ENCODE measurements at regions not wholly inside any gene's neighbourhood (a gene's known extent, or its start where the extent isn't known, plus 50 kb on each side); places are given as distances from the start of the nearest gene placed in this dataset.

DNA sequence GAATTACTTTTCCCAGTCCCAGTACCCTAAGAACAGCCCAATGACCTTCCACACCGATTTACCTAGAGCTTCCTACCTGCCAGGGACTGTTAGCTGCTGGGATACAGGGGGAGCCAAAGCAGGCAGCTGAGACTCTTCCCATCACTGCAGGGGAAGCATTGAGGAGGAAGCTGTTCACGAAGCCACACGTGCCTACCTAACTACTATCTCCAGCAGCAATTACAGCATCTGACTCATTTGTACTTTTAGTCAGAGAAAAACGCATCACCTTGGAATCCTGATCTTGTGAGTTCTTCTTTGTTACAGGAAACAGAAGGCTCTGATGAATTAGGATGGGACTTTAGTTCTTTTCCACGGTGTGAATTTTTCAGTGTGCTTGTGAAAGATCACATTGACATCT is 113.7 kb upstream of the DHX40 start:
- Histone ChIP-seq H2AFZ (no peak overlapping the region), H3K4me3 (no peak overlapping the region), H4K20me1 (ENCODE audit: insufficient read depth, poor library complexity, severe bottlenecking) (no peaks in the 10 kb centered on the region), H3K4me1 (ENCODE audit: insufficient read depth) (no peaks in the 10 kb centered on the region), H3K36me3 (replicated peaks; ENCODE audit: insufficient read depth, low read depth) (no peaks in the 10 kb centered on the region), H3K9me2 (replicated peaks; ENCODE audit: insufficient read depth) (no peaks in the 10 kb centered on the region), H3K4me2 (no peak overlapping the region), H3K27me3 (no peaks in the 10 kb centered on the region), H3K9me3 (ENCODE audit: low read depth) (no peaks in the 10 kb centered on the region), H3K27ac (no peak overlapping the region), H3K79me2 (no peaks in the 10 kb centered on the region)
- 45% methylated on average over 5 of the region's 5 CpGs for WGBS (ENCODE audit: low lambda C conversion rate, missing lambda C conversion rate)
- peak; percentile 50 for DNase-seq (ENCODE audit: low spot score)
- TF ChIP-seq EZH2 (IDR thresholded peaks at IDR 0.05; ENCODE audit: borderline replicate concordance) (no peak), CTCF (IDR thresholded peaks at IDR 0.05; ENCODE audit: poor library complexity) (no peak)

- H3K4me3 ChIP-seq = no peak overlapping the region
- no peaks in the 10 kb centered on the region for H3K9me2 ChIP-seq (replicated peaks; ENCODE audit: insufficient read depth)
- no peaks in the 10 kb centered on the region for H4K20me1 ChIP-seq (ENCODE audit: insufficient read depth, poor library complexity, severe bottlenecking)
- no peaks in the 10 kb centered on the region for H3K27me3 ChIP-seq
- TF ChIP-seq EZH2phosphoT487 (IDR thresholded peaks at IDR 0.05; ENCODE audit: low read depth, severe bottlenecking, unreplicated experiment) (no peak), EZH2 (IDR thresholded peaks at IDR 0.05; ENCODE audit: borderline replicate concordance) (no peak), CTCF (IDR thresholded peaks at IDR 0.05; ENCODE audit: poor library complexity) (no peak)
- no peaks in the 10 kb centered on the region for H3K9me3 ChIP-seq (ENCODE audit: low read depth)
- no peak overlapping the region for H3K27ac ChIP-seq
- H2AFZ ChIP-seq = no peak overlapping the region
- no peak overlapping the region for H3K4me2 ChIP-seq
- 97% methylated on average over 3 of the region's 3 CpGs for WGBS (ENCODE audit: low lambda C conversion rate, missing lambda C conversion rate)
- H3K4me1 ChIP-seq (ENCODE audit: insufficient read depth) = no peaks in the 10 kb centered on the region
- DNase-seq (ENCODE audit: low spot score) = no peak
- H3K36me3 ChIP-seq (replicated peaks; ENCODE audit: insufficient read depth, low read depth) = no peaks in the 10 kb centered on the region
- no peaks in the 10 kb centered on the region for H3K79me2 ChIP-seq
Observed at GRCh38 chr17:59454633-59455105, 110.7 kb upstream of the DHX40 start.

DNA sequence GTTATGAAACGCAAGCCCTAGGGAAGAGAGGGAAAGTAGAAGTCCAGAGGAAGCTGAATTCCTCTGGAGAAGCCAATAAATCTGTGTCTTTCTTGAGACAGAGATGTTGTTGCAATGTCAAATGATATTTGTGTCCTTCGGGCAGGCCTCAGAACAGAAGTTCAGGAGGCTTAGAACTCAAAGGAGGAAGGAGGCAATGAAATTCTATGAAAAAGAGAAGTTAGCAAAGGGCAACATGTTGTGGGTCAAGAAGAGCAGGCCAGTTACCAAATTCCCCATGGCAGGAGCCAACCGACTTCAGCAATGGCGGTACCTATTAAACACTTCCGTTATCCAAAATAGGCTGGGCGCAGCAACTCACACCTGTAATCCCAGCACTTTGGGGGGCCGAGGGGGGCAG is 109.0 kb upstream of the DHX40 start:
- no peaks in the 10 kb centered on the region for H3K36me3 ChIP-seq (replicated peaks; ENCODE audit: insufficient read depth, low read depth)
- H2AFZ ChIP-seq = no peak overlapping the region

More for the DNA sequence above, 109.0 kb upstream of the DHX40 start:
- Histone ChIP-seq H3K4me3 (no peak overlapping the region), H4K20me1 (ENCODE audit: insufficient read depth, poor library complexity, severe bottlenecking) (no peaks in the 10 kb centered on the region), H3K27me3 (no peaks in the 10 kb centered on the region), H3K9me2 (replicated peaks; ENCODE audit: insufficient read depth) (no peaks in the 10 kb centered on the region), H3K9me3 (ENCODE audit: low read depth) (no peaks in the 10 kb centered on the region), H3K79me2 (no peaks in the 10 kb centered on the region), H3K4me2 (no peak overlapping the region), H3K27ac (no peak overlapping the region), H3K4me1 (ENCODE audit: insufficient read depth) (no peaks in the 10 kb centered on the region)
- DNase-seq (ENCODE audit: low spot score) = no peak
- TF ChIP-seq EZH2phosphoT487 (IDR thresholded peaks at IDR 0.05; ENCODE audit: low read depth, severe bottlenecking, unreplicated experiment) (no peak), EZH2 (IDR thresholded peaks at IDR 0.05; ENCODE audit: borderline replicate concordance) (no peak), CTCF (IDR thresholded peaks at IDR 0.05; ENCODE audit: poor library complexity) (no peak)
- WGBS (ENCODE audit: low lambda C conversion rate, missing lambda C conversion rate) = 96% methylated on average over 7 of the region's 7 CpGs

Measured in hepatocyte (in vitro differentiated cells).